ENCODE measurements at regions not wholly inside any gene's neighbourhood (a gene's known extent, or its start where the extent isn't known, plus 50 kb on each side); places are given as distances from the start of the nearest gene placed in this dataset.

DNA sequence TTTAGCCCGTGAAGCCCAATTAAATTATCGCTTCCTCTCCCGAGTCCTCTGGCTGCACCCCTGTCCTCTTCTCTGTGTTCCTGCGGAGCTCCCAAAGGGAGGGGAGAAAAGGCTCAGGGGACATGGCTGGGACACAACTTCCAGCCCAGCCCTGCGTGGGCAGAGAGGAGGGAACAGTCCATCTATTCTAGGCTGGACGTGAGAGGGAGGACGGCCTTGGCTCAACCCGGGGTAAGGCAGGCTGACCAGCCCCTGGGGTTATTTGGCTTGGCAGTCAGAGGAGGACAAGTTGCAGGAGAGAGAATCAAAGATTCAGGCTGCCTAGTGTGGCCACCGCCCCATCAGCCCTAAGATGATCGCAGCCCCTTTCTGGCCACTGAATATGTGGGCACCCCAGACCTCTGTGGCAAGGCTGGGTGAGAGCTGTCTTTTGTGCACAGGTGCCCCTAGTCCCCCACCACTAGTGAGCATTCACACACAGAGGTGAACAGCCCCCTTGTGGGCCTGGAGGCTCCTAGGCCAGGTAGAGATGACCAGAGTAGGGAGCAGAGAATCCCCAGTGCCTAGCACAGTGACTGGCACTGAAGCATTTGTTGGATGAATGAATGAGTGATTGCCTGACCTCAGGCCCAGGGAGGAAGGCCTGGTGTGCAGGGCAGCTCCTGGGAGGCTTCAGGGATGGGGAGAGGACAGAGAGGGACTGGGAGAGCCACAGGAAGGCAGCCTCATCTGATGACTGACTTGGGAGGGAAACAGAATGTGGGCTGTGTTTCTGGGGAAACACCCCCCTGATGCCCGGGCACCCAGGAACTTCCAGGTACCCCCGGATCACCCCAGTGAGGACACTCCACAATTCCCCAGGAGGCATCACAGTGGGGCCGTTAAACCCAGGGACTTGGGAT lies 133.9 kb downstream of the C9orf50 start:
- DNase-seq, result no peak

- no peak for DNase-seq
These were observed 135.6 kb downstream of the C9orf50 start for GRCh38 chr9:129485145-129485774.

GRCh38 chr9:129484352-129485000 lies 136.4 kb downstream of the C9orf50 start:
- no peak for DNase-seq

- DNase-seq, result peak; percentile 27
These were observed 137.2 kb downstream of the C9orf50 start for GRCh38 chr9:129483415-129484351.

- DNase-seq, result peak; percentile 50
These were observed 138.1 kb downstream of the C9orf50 start for GRCh38 chr9:129482521-129483414.

- no peak for DNase-seq
These were observed 138.9 kb downstream of the C9orf50 start for GRCh38 chr9:129481810-129482511.

GRCh38 chr9:129481424-129481809 lies 139.5 kb downstream of the C9orf50 start:
- DNase-seq, result no peak

- DNase-seq, result no peak
These were observed 140.2 kb downstream of the C9orf50 start for GRCh38 chr9:129480745-129481144.

DNA sequence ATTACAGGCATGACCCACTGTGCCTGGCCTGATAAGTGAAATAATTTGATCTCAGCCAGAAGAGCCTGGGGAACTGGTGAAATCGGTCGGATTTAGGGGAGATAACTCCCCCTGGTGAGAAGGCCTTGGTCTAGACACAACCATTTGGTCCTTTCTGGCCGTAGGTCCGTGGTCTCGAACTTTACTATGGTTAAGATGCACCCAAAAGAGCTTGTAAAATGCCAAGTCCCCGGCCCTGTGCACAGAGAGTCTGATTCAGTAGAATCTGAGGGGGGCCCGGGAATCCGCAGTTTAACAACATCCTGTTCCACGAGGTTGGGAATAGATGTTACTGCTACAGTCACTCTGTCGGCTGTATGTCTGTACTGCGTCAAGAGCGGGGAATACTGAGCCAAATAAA lies 140.7 kb downstream of the C9orf50 start:
- DNase-seq, result no peak

DNA sequence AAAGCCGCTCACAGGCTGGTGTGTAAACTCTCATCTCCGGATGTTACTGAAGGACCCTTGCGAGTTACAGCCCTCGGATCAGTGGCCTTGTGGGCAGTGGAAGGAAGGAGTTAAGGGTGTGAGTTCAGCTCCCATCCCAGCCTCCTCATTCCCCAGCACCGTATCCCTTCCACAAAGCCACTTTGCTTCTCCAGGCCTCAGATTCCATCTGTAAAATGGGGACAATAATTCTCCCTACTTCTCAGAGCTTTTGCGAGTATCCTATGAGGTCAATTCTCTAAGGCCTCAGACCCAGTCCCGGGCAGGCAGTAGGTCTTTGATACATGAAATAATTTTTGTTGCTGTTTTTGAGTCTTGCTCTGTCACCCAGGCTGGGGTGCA lies 141.3 kb downstream of the C9orf50 start:
- no peak for DNase-seq

- peak; percentile 21 for DNase-seq
These were observed 141.8 kb downstream of the C9orf50 start for GRCh38 chr9:129478961-129479630.

- no peak for DNase-seq
These were observed 142.4 kb downstream of the C9orf50 start for GRCh38 chr9:129478461-129478860.

- DNase-seq, result no peak
These were observed 143.9 kb downstream of the C9orf50 start for GRCh38 chr9:129476821-129477611.

GRCh38 chr9:129474740-129475404 lies 146.0 kb downstream of the C9orf50 start:
- DNase-seq, result no peak

- DNase-seq, result no peak
These were observed 147.2 kb downstream of the C9orf50 start for GRCh38 chr9:129473523-129474244.

DNA sequence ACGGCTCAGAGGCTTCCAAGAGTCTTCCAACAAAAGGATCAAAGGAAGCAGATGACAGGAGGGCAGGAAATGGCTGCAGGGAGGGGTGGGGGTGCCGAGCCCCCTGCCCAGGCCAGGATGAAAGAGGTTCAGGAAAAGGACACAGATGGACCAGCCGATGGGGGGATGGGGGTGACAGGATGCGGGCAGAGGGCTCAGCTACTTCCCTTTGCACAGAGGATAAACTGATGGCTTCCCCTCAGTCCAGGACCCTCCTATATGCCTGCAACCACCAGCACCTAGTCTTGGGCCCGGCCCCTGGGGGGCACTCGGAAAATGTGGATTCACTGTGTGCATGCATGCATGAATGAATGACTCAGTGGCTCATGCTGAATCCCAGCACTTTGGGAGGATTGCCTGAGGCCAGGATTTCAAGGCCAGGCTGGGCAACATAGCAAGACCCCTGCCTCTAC lies 148.2 kb downstream of the C9orf50 start:
- DNase-seq, result no peak

GRCh38 chr9:129471201-129472019 lies 149.5 kb downstream of the C9orf50 start:
- DNase-seq, result no peak

All from NCI-H2227 treated with DMSO at 0.1 percent for 48 hours (cell line).